GM21737 (cell line): ENCODE measurements at regions not wholly inside any gene's neighbourhood (a gene's known extent, or its start where the extent isn't known, plus 50 kb on each side); places are given as distances from the start of the nearest gene placed in this dataset.

Source experiments
- ATAC-seq: cut with Tn5 transposase; IDR thresholded peaks from one replicate; pipeline ENCODE4 v1.9.1; 2021; ENCODE audit warnings: mild to moderate bottlenecking, moderate library complexity; ENCODE audit not compliant: unreplicated experiment

- no peak for ATAC-seq
Measured at GRCh38 chr4:59979061-59979460, 1221.1 kb upstream of the ADGRL3 start.

GRCh38 chr4:59983852-59984251 lies 1216.3 kb upstream of the ADGRL3 start:
- no peak for ATAC-seq

DNA sequence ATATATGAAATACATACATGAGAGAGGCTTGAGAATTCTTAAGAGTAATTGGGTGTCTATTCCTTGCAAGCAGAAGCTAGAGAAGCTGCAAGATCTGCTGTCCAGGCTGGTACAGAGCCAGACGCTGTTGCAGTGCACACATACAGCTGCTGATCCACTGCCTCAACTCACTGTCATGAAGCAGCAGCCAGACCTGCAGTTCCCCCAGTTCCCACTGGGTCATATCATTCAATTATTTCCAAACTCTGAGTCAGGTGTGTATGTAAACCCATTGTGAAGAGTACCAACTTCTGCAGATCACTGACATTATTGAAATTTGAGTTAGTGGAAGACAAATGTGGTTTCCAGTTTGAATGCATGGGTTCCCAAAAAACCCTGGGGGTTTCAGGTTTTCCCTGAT lies 1212.8 kb upstream of the ADGRL3 start:
- ATAC-seq = no peak

GRCh38 chr4:59994118-59994517 lies 1206.0 kb upstream of the ADGRL3 start:
- no peak for ATAC-seq

DNA sequence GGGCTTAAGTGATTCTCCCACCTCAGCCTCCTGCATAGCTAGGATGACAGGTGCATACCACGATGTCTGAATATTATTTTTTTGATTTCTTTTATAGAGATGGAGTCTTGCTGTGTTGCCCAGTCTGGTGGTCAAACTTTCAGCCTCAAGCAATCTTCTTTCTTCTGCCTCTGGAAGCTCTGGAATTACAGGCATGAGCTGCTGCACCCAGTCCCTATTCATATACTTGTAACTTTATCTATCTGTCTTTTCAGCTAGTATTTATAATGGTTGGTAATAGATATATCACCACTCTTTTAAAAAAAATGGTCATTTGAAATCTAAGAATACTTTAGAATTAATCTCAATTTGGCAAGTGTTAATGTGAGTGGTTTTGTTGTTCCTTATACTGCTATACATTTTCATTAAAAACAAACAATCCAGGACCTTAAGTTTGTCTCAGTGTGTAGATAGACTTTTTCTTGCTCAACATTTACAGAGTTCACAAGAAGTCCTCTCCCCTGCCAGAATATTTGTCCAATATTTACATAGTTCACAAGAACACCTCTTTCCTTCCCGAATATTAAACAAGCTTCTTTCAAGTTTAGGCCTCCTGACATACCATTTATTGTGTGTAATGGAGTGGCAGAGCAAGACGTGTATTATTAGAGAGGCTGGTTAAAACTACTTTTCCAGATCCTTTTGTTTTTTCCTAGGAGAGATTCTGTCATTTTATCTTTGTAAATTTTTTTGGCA lies 1197.4 kb upstream of the ADGRL3 start:
- ATAC-seq = no peak

DNA sequence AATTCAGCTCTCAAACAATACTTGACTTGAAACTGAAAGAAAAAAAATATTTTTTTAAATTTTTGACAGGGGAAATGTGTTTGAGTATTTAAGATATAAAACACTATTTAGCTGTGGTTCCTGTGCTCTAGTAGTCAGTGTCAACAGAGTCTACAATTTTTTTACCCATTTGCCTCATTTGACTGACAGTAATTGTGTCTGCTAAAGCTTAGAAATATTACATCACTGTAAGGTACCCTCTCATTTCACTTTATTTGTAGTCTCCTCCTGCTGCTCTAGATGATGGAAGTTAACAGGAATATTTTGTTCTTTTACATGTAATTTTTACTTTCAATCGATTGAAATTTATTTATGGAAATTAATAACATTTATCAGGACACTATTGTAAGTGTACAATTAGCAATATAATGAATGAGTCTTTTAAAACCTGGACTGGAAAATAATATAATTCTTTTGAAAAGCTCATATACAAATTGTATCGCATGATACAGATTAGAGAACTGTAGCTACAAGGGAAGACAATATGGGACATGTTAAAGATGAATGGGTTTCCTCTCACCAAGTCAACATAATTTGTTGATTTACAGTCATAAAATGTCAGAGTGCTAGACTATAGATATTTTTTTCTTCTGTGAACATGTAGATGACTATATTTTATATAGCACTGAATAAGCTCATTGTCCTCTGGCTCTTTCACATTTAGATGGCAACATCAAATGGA lies 1186.5 kb upstream of the ADGRL3 start:
- no peak for ATAC-seq

- no peak for ATAC-seq
Measured at GRCh38 chr4:60016971-60017370, 1183.2 kb upstream of the ADGRL3 start.

DNA sequence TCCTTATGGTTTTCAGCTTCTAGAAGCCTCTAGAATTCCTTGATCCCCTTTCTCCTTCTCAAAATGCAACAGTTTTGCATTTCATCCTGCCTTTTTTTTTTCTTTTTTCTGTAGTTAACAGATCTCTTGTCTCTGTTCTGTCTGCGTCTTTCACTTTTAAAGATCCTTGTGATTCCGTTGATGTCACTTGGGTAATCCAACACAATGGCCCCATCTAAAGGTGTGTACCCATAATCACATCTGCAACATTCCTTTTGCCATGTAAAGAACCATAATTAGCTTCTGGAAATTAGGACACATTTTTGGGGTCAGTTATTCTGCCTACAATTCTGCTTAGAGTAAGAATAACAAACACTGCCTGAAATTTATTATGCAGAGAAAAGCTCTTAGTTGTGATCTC lies 1180.9 kb upstream of the ADGRL3 start:
- ATAC-seq = no peak

GRCh38 chr4:60019946-60020345 lies 1180.2 kb upstream of the ADGRL3 start:
- ATAC-seq = no peak

DNA sequence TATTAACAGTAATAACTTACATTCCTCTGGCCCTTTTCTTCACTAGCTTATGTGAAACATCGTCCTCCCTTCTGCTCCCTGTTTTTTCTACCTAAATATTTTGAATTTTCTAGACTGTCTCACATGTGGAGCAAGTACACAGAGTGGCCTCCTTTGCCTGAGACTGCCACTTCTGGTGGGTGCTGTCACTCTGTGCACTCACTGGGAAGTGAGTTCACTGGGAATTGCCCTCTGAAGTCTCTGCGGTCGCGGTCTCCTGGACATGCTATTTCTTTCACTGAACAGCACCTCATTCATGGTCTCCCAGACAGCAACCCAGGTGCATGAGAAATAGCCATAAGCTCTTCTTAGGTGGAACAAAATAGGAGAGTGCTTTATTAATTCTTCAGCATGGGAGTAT lies 1179.7 kb upstream of the ADGRL3 start:
- ATAC-seq = no peak

GRCh38 chr4:60033826-60034225 lies 1166.3 kb upstream of the ADGRL3 start:
- ATAC-seq = no peak

- no peak for ATAC-seq
Measured at GRCh38 chr4:60034361-60034760, 1165.8 kb upstream of the ADGRL3 start.

- no peak for ATAC-seq
Measured at GRCh38 chr4:60039908-60040307, 1160.2 kb upstream of the ADGRL3 start.

- no peak for ATAC-seq
Measured at GRCh38 chr4:60042231-60042652, 1157.9 kb upstream of the ADGRL3 start.

- ATAC-seq = no peak
Measured at GRCh38 chr4:60042941-60043340, 1157.2 kb upstream of the ADGRL3 start.

- ATAC-seq = no peak
Measured at GRCh38 chr4:60078984-60079383, 1121.1 kb upstream of the ADGRL3 start.

DNA sequence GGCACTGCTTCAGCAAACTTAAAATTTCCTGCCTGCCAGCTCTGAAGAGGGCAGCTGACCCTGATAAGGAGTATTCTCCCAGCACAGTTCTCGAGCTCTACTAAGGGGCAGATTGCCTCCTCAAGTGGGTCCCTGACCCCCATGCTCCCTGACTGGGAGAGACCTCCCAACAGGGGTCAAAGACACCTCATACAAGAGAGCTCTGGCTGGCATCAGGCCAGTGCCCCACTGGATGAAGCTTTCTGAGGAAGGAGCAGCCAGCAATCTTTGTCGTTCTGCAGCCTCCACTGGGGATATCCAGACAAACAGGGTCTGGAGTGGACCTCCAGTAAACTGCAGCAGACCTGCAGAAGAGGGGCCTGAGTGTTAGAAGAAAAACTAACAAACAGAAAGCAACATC lies 1118.3 kb upstream of the ADGRL3 start:
- no peak for ATAC-seq

- no peak for ATAC-seq
Measured at GRCh38 chr4:60088807-60089486, 1111.2 kb upstream of the ADGRL3 start.

DNA sequence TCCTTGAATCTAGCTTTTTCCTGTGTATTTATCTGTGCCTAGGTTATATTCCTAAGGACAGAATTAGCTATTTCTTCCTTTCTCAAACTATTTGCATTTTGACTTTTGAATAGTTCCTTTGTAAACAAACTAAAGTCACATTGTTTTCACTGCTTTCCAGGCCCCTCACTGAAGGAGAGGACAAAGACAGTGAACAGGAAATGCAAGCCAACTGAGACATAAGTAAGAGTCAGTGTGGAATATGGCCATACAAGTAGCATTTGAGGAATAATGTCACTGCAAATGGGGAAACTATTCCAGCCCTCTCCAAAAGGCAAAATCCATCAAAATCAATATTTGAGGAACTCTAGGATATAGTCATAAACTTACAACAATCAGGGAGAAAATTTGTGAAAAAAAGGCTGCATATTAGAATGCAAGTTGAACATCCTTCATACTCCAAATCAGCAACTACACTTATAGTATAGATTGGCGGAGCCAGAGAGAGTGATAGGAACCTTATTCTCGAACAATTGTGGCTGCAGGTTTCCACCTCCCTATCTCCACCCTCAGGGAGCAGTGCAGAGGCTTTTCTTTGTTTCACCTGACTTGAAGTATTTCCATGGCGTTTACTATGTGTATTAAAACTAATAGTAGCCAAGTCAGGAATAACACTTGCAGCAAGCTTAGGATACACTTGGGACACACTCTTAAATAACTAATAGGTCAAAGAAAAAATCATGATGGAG lies 1110.4 kb upstream of the ADGRL3 start:
- no peak for ATAC-seq

DNA sequence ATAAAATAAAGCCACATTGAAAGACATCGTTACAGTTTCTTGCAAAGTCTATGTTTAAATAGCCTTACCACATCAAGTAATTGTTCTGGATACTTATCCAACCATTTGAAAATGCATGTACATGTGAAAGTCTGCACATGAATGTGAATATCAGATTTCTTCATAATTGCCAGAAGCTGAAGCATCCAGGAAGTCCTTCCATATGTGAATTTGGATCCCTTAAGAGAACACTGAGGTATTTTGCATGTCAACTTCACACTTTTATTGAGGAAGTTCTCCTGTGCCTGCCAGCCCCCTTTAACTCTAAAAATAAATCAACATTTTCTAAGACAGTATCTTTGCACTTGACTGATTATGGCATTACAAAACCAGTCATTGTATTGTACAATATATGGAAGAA lies 1103.5 kb upstream of the ADGRL3 start:
- no peak for ATAC-seq

- no peak for ATAC-seq
Measured at GRCh38 chr4:60116592-60116991, 1083.5 kb upstream of the ADGRL3 start.
